Endothelial cell of umbilical vein (primary cell): ENCODE measurements at regions not wholly inside any gene's neighbourhood (a gene's known extent, or its start where the extent isn't known, plus 50 kb on each side); places are given as distances from the start of the nearest gene placed in this dataset.

ENCODE experiments used
- BruUV-seq: library from RNA; stranded (reverse); fragments of 400-500 nt; replicated peaks from 2 replicates; lab custom pipeline; 2021; lab: Mats Ljungman, UMichigan
- CTCF ChIA-PET: fragments of 300-600, 350-600 bp; sonication (Branson Sonifier 250); formaldehyde crosslinking; loops from one replicate; lab custom pipeline; 2021; ENCODE audit warnings: antibody characterized with exemption, inconsistent platforms; lab: Charles Lee
- POLR2A ChIA-PET: fragments of 300-600, 350-600 bp; sonication (Branson Sonifier 250); formaldehyde crosslinking; loops from one replicate; lab custom pipeline; 2021; ENCODE audit warnings: antibody characterized with exemption, inconsistent platforms; lab: Charles Lee
- DNase-seq: peaks from one replicate; pipeline ENCODE4 v3.0.0-alpha.2; 2011; ENCODE audit warnings: low read depth, low spot score
- FAIRE-seq: peaks from 2 replicates; lab custom pipeline; 2011; peaks lifted over from hg19 to GRCh38; lab: Jason Lieb, UNC
- H2AFZ ChIP-seq: 2 replicates; pipeline ENCODE4 v1.6.0; 2012; ENCODE audit warnings: low read depth, low read length, control low read depth, inconsistent platforms
- H3K27ac ChIP-seq: 2 replicates; pipeline ENCODE4 v1.5.1; 2011; ENCODE audit warnings: low read depth, mild to moderate bottlenecking, control low read depth, low read length, moderate library complexity; ENCODE audit not compliant: insufficient read depth
- H3K27me3 ChIP-seq, 2 experiments: 2 replicates each; pipeline versions ENCODE4 v1.6.0 to v1.6.1; 2011; ENCODE audit warnings: low read length in 2 of 2, mixed read lengths in 1 of 2; ENCODE audit not compliant: control insufficient read depth in 2 of 2, insufficient read depth in 2 of 2
- H3K36me3 ChIP-seq, 2 experiments: 2 replicates in 1 of 2; 3 replicates in 1 of 2; pipeline ENCODE4 v1.5.1; 2011; ENCODE audit warnings: low read length in 2 of 2, mild to moderate bottlenecking in 1 of 2, moderate library complexity in 1 of 2; ENCODE audit not compliant: control insufficient read depth in 2 of 2, insufficient read depth in 2 of 2; ENCODE audit errors: extremely low read depth in 1 of 2
- H3K4me1 ChIP-seq: 3 replicates; pipeline ENCODE4 v1.5.1; 2011; ENCODE audit warnings: mild to moderate bottlenecking, low read length; ENCODE audit not compliant: control insufficient read depth, insufficient read depth; ENCODE audit errors: extremely low read depth
- H3K4me2 ChIP-seq: 2 replicates; pipeline ENCODE4 v1.6.1; 2011; ENCODE audit warnings: low read length, control low read depth, mixed read lengths; ENCODE audit not compliant: insufficient read depth
- H3K4me3 ChIP-seq, 3 experiments: fragments of 200-600 bp in 1 of 3; sonication (generic), shearing (Covaris generic) in 1 of 3; replicated peaks in 1 of 3; 2 replicates each; pipeline ENCODE4 v1.5.1; 2011 to 2016; ENCODE audit warnings: control low read depth in 3 of 3, low read length in 3 of 3, mild to moderate bottlenecking in 2 of 3, inconsistent platforms in 1 of 3, low read depth in 1 of 3, moderate library complexity in 1 of 3; ENCODE audit not compliant: insufficient read depth in 1 of 3
- H3K79me2 ChIP-seq: 2 replicates; pipeline ENCODE4 v1.6.0; 2012; ENCODE audit warnings: low read length, inconsistent platforms; ENCODE audit not compliant: control insufficient read depth, insufficient read depth
- H3K9ac ChIP-seq: replicated peaks from 2 replicates; pipeline ENCODE3; 2011; ENCODE audit warnings: low read length, control low read depth; ENCODE audit not compliant: insufficient read depth; ENCODE audit errors: extremely low read depth
- H3K9me1 ChIP-seq: replicated peaks from 3 replicates; pipeline ENCODE4 v1.6.0; 2011; ENCODE audit warnings: mild to moderate bottlenecking, low read length; ENCODE audit not compliant: control insufficient read depth, insufficient read depth; ENCODE audit errors: extremely low read depth
- H3K9me3 ChIP-seq: replicated peaks from 2 replicates; pipeline ENCODE4 v1.5.1; 2012; ENCODE audit warnings: low read length, inconsistent platforms; ENCODE audit not compliant: control insufficient read depth, insufficient read depth
- H4K20me1 ChIP-seq: replicated peaks from 2 replicates; pipeline ENCODE3; 2011; ENCODE audit warnings: mild to moderate bottlenecking, low read length; ENCODE audit not compliant: control insufficient read depth, insufficient read depth; ENCODE audit errors: extremely low read depth
- EZH2 ChIP-seq: IDR thresholded peaks from 2 replicates; pipeline ENCODE4 v1.6.1; 2012; ENCODE audit warnings: borderline replicate concordance, low read depth, mild to moderate bottlenecking, moderate library complexity, low read length, inconsistent platforms; ENCODE audit not compliant: severe bottlenecking
- FOS ChIP-seq: IDR thresholded peaks from 2 replicates; pipeline ENCODE4 v1.6.1; 2011; ENCODE audit warnings: mild to moderate bottlenecking, low read length, moderate library complexity, borderline replicate concordance; ENCODE audit not compliant: insufficient read depth
- GATA2 ChIP-seq: IDR thresholded peaks from 2 replicates; pipeline ENCODE4 v1.7.0; 2011; ENCODE audit warnings: low read depth, mild to moderate bottlenecking, moderate library complexity, mixed read lengths, low read length; ENCODE audit not compliant: insufficient read length, insufficient read depth
- JUN ChIP-seq: IDR thresholded peaks from 2 replicates; pipeline ENCODE4 v1.6.1; 2011; ENCODE audit warnings: borderline replicate concordance, low read depth; ENCODE audit not compliant: insufficient read length, insufficient read depth
- MYC ChIP-seq: IDR thresholded peaks from one replicate; pipeline ENCODE4 v1.6.1; 2011; ENCODE audit warnings: mild to moderate bottlenecking, low read depth, low read length
- POLR2A ChIP-seq: IDR thresholded peaks from 2 replicates; pipeline ENCODE4 v1.6.1; 2012; ENCODE audit warnings: low read depth, mild to moderate bottlenecking, control low read depth, low read length
- POLR2AphosphoS5 ChIP-seq: IDR thresholded peaks from 2 replicates; pipeline ENCODE4 v1.6.1; 2012; ENCODE audit warnings: low read depth, mild to moderate bottlenecking, control low read depth, low read length, moderate library complexity; ENCODE audit not compliant: insufficient read depth
- dilution Hi-C: fragments of 300-500 bp; cut with MboI; formaldehyde crosslinking; loops from one replicate; pipeline ENCODE4 v1.15.0; 2019; ENCODE audit warnings: low sequenced_read_pairs; ENCODE audit not compliant: extremely low pct_ligation_motif_present
- intact Hi-C: fragments of 100-400 bp; cut with micrococcal nuclease; formaldehyde crosslinking; loops from one replicate; pipeline ENCODE4 v1.10.0; 2022
- TF ChIP-seq, protein P1 (sequence below), 2 donors: IDR thresholded peaks; 1 replicate in 1 of 2; 2 replicates in 1 of 2; pipeline ENCODE4 v1.5.1; 2011; ENCODE audit warnings: low read length in 2 of 2, mild to moderate bottlenecking in 2 of 2, moderate library complexity in 2 of 2, control low read depth in 1 of 2, inconsistent platforms in 1 of 2, low read depth in 1 of 2; ENCODE audit not compliant: insufficient read depth in 1 of 2; ENCODE audit errors: extremely low read depth in 1 of 2
- TF ChIP-seq, protein P2 (sequence below): IDR thresholded peaks from 2 replicates; pipeline ENCODE4 v1.6.1; 2011; ENCODE audit not compliant: insufficient read depth, insufficient read length

DNA sequence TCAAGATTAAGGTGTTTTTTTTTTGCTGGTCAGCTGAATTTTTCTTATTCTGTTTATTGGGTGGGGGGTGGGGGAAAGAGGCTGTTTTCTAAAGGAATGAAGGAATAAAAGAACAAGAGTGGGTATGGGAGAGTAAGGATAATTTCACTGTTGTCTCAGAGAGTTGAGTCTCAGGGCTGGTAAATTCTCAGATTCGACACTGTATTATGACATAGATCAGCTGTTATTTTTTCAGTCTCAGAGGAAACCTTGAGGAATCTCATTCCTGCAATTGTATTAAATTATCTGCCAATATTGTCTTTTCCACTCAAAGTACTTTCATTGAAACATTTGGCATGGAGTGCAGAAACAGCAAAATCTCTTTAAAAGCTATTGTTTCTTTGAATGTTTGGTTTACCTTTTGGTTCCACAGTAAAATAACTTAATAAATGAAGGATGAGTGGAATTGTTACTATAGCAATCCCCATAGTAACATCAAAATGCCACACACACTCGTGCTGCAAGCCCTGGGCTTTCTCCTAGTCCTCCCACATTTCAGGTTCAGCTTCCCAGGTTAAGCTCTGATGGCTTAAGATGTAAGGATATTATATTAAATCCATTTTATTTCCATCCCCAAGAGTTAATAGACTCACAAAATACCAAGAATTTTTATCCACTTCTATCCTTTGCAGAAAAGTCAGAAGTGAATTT lies 478.7 kb upstream of the TCF4 start:
- Histone ChIP-seq H3K4me2 (no peak overlapping the region), H3K9me3 (no peaks in the 10 kb centered on the region), H4K20me1 (no peaks in the 10 kb centered on the region), H3K4me3 (no peak overlapping the region), H3K9me1 (no peaks in the 10 kb centered on the region), H3K27me3 (peaks cover 0 to 2% of the 10 kb centered on the region in 2 experiments), H2AFZ (no peak overlapping the region), H3K36me3 (no peaks in the 10 kb centered on the region), H3K9ac (no peak overlapping the region), H3K79me2 (no peaks in the 10 kb centered on the region), H3K27ac (no peak overlapping the region), H3K4me1 (no peaks in the 10 kb centered on the region)
- DNase-seq (peak; percentile 6), FAIRE-seq (no peak)
- CTCF ChIA-PET: interaction anchor here (0.9 to 1.4 kb wide), 4 partner anchors 14 to 31 kb away, joined by 3 to 4 read pairs (median 3); no protein-coding TSS in a partner anchor
- intact Hi-C loops (no loop called here), dilution Hi-C loops (no loop called here)
- no TSS peak for BruUV-seq
- no peak for TF ChIP-seq JUN
- TF ChIP-seq GATA2: no peak
- TF ChIP-seq, protein P1, sequence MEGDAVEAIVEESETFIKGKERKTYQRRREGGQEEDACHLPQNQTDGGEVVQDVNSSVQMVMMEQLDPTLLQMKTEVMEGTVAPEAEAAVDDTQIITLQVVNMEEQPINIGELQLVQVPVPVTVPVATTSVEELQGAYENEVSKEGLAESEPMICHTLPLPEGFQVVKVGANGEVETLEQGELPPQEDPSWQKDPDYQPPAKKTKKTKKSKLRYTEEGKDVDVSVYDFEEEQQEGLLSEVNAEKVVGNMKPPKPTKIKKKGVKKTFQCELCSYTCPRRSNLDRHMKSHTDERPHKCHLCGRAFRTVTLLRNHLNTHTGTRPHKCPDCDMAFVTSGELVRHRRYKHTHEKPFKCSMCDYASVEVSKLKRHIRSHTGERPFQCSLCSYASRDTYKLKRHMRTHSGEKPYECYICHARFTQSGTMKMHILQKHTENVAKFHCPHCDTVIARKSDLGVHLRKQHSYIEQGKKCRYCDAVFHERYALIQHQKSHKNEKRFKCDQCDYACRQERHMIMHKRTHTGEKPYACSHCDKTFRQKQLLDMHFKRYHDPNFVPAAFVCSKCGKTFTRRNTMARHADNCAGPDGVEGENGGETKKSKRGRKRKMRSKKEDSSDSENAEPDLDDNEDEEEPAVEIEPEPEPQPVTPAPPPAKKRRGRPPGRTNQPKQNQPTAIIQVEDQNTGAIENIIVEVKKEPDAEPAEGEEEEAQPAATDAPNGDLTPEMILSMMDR (IDR thresholded peaks at IDR 0.05; ENCODE audit: extremely low read depth in 1 of 2, insufficient read depth in 1 of 2, low read depth in 1 of 2, low read length in 2 of 2): no peak
- no peak for TF ChIP-seq EZH2
- TF ChIP-seq, protein P2, sequence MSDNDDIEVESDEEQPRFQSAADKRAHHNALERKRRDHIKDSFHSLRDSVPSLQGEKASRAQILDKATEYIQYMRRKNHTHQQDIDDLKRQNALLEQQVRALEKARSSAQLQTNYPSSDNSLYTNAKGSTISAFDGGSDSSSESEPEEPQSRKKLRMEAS: no peak
- no peak for TF ChIP-seq POLR2A
- no peak for TF ChIP-seq POLR2AphosphoS5
- no peak for TF ChIP-seq FOS
- TF ChIP-seq MYC: no peak
- POLR2A ChIA-PET: no interaction called here
